NCI-H128 (cell line): ENCODE measurements at regions not wholly inside any gene's neighbourhood (a gene's known extent, or its start where the extent isn't known, plus 50 kb on each side); places are given as distances from the start of the nearest gene placed in this dataset.
"Not testable (repeated sequence)": the region's sequence is repeated elsewhere in the genome, so short reads cannot be mapped to it uniquely, and the experiment has no call there.

ENCODE experiments used
- DNase-seq: peaks from one replicate; lab custom pipeline; 2025; ENCODE audit not compliant: unreplicated experiment; lab: John Stamatoyannopoulos, UW

DNA sequence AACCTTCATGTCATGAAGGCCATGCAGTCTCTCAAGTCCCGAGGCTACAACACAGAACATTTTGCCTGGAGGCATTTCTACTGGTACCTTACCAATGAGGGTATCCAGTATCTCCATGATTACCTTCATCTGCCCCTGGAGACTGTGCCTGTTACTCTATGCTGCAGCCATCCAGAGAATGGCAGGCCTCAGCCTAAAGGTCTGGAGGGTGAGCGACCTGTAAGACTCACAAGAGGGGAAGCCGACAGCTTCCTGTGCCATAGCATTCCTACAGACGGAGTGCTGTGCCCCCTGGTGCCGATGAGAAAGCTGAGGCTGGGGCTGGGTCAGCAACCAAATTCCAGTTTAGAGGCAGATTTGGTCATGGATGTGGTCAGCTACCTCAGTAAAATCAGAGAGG, 51.3 kb upstream of the CADPS start:
- no peak for DNase-seq

DNA sequence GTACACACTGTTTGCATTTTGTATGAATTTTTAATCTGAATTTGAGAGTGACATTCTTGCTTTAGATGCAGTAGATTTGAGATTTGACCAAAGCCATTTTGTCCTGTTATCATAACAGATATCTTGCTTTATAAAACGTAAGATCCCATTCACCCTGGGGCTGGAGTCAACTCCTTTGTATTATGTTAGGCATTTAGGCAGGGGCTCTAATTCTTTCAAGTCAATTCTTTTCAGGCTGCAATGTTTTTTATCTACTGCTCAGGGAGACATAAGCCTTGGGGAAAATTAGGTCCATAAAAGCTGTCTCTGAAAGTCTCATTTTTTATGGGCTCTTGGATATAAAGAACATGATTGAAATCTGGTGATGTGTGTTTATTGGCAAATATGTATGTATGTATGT, 53.0 kb upstream of the CADPS start:
- no peak for DNase-seq

DNA sequence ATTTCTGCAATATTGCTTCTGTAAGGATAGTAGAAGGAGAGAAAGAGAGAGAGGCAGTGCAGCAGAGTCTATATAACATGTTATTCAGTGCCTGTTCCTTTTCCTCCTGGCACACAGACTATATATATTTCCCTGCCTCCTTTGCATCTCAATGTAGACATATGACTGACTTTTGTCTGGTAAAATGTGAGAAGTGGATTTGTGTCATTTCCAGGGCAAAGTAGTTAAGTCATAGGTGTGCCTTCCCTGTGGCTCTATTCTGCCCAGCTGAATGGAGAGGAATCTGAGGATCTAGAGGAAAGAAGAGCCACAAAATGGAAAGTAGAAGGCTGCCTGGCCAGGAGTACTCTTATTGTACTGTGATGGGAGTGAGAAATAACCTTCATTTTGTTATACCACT, 54.6 kb upstream of the CADPS start:
- DNase-seq = no peak

GRCh38 chr3:62935793-62936192, 60.6 kb upstream of the CADPS start:
- DNase-seq = no peak

DNA sequence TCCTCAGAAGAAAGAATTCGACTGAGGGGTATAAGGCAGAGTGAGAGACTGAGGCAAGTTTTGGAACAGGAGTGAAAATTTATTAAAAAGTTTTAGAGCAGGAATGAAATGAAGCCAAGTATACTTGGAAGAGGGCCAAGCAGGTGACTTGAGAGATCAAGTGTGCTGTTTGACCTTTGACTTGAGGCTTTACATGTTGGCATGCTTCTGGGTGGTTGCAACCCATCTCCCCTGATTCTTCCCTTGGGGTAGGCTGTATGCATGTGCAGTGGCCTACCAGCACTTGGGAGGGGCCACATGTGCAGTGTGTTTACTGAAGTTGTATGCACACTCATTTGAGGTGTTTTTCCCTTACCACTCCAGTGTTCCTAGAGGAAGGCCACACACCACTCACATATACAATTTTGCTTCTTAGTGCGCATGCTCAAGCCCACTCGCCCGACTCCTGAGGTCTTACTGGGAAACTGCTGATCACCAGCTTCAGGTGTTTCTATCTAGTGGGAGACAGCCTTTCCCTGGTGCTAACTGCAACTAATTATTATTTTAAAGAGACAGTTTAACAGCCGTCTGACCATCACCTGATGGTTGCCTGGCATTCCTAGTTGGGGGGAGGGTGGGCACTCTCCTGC, 61.5 kb upstream of the CADPS start:
- no peak for DNase-seq

GRCh38 chr3:62938583-62938982, 63.4 kb upstream of the CADPS start:
- DNase-seq = no peak

GRCh38 chr3:62939707-62940106, 64.5 kb upstream of the CADPS start:
- no peak for DNase-seq

GRCh38 chr3:62940771-62941563, 65.8 kb upstream of the CADPS start:
- DNase-seq = no peak

DNA sequence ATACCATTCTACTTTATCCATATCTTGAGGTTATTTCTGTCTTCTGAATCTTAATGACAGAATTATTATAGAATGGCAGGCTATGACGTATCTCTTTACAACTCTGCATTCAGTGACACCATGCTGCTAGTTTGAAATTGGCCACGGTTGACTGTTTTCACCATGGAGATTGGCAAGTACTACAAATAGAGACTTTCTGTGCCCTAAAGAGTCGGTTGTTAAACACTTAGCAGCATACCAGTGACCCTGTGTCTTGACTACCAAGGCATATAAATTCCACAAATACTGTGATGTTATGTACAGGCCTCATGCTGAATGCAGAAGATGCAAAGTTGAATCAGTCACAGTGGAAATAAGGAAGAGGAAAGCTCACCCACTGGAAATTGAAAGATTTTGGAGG, 67.0 kb upstream of the CADPS start:
- DNase-seq = no peak

DNA sequence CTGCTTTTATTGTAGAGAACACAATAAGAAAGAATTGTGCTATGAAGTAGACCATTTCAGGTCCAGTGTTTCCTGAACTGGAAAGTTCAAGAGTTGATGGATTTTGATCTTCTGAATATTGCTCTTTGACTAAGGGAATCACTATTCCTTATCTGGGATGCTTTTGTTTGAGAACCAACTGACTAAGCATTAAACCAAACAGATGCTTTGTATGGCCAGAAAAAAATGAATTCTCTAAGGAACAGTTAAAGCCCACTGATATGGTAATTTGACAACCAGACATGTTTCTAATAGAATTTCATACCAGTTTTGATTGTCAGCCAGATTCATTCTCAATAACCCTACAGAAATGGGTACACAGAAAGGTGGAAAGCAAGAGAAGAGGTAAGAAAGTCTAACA, 67.5 kb upstream of the CADPS start:
- DNase-seq = no peak

- DNase-seq = no peak
Observed at GRCh38 chr3:62948921-62949320, 73.7 kb upstream of the CADPS start.

- no peak for DNase-seq
Observed at GRCh38 chr3:62950210-62950609, 75.0 kb upstream of the CADPS start.

GRCh38 chr3:62951037-62951613, 75.9 kb upstream of the CADPS start:
- no peak for DNase-seq

DNA sequence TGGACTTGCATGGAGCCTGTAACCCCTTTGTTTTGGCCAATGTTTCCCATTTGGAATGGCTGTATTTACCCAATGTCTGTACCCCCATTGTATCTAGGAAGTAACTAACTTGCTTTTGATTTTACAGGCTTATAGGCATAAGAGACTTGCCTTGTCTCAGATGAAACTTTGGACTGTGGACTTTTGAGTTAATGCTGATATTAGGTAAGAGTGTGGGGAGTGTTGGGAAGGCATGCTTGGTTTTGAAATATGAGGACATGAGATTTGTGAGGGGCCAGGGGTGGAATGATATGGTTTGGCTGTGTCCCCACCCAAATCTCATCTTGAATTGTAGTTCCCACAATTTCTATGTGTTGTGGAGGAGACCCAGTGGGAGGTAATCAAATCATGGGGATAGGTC, 76.7 kb upstream of the CADPS start:
- DNase-seq = not testable (repeated sequence)

DNA sequence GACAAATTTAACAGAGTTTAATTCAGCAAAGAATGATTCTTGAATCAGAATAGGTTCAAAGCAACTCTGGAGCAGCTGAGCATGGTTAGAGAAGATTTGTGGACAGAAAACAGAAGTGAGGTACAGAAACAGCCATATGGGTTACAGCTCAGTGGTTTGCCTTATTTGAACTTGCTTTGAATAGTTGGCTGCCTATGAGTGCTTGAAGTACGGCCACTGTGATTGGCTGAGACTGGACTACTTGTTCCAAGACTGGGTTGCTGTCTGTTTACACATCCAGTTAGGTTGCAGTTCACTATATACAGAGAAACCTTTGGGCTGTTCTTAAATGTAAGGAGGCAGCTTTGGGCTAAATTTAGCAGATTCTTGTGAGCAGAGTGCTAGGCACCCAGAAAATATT, 79.4 kb upstream of the CADPS start:
- DNase-seq = no peak

- DNase-seq = no peak
Observed at GRCh38 chr3:62955126-62955525, 79.9 kb upstream of the CADPS start.

DNA sequence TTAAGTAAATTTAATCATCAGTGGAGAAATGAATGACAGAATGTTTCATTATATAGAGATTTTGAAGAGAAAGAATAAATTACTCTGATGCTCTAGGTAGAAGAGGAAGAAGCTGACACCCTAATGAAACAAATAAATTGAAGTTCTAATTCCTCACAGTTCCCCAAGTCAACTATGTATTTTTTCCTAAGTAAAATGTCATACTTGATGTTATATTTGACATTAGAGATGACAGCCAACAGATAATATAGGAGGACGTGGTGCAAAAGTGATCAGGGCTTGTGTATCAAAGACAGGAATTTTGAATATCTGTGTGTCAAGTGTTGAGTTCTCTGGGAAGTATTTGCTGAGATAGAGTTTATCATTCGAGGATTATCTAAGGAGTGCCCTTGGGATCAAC, 81.2 kb upstream of the CADPS start:
- no peak for DNase-seq

GRCh38 chr3:62961874-62962556, 86.8 kb upstream of the CADPS start:
- DNase-seq = no peak

- no peak for DNase-seq
Observed at GRCh38 chr3:62962714-62963113, 87.5 kb upstream of the CADPS start.

DNA sequence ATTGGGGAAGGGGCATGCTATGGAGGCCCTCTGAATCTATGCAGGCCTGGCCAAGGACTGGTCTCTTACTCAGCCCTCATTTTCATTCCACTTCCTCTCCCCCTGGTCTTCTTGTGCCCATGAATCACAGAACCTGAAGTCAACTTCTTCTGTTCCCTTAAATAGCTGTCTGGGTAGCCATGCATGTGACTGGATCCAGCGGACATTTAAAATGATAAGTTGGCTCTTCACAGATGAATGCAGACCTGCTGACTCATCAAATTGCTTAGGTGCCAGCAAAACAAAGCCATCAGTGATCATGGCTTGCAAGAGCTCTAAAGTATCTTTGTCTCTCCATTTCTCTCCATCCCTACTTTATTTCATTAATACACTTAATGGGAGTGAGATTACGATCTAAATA, 90.1 kb upstream of the CADPS start:
- DNase-seq = no peak

- no peak for DNase-seq
Observed at GRCh38 chr3:62968128-62968527, 92.9 kb upstream of the CADPS start.

DNA sequence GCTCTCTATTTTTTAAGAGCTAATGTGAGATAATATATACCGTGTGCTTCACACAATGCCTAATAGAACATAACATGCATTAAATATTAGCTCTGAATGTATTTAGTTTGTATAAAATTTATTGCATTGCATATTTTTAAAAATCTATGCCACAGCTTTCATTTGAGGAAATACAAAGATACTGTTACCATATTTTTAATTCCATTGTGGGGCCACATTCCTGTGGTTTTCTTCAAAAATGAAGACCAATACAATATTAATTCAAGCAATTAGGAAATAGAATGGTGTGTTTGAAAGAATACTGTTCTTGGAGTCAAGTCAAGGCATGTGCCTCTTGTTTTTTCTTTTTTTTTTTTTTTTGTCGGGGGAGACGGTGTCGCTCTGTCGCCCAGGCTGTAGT, 95.4 kb upstream of the CADPS start:
- no peak for DNase-seq
